GF-D8 (cell line): ENCODE measurements at regions not wholly inside any gene's neighbourhood (a gene's known extent, or its start where the extent isn't known, plus 50 kb on each side); places are given as distances from the start of the nearest gene placed in this dataset.

Experiments
- DNase-seq: peaks from one replicate; lab custom pipeline; 2025; lab: John Stamatoyannopoulos, UW

DNA sequence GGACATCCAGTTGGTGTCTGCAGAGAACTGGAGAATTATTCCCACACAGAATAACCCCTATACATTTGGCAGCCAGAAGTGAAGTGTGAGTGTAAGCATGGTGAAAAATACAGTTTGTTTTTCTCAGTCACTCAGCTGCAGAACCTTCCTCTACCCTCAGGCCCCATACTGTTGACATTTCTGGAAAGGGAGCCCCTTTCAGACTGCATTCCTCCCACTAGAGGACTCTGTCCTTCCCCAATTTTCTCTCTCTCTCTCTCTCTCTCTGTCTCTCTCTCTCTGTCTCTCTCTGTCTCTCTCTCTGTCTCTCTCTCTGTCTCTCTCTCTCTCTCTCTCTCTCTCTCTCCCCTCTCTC lies 86.8 kb upstream of the STEAP1B start:
- DNase-seq: no peak

DNA sequence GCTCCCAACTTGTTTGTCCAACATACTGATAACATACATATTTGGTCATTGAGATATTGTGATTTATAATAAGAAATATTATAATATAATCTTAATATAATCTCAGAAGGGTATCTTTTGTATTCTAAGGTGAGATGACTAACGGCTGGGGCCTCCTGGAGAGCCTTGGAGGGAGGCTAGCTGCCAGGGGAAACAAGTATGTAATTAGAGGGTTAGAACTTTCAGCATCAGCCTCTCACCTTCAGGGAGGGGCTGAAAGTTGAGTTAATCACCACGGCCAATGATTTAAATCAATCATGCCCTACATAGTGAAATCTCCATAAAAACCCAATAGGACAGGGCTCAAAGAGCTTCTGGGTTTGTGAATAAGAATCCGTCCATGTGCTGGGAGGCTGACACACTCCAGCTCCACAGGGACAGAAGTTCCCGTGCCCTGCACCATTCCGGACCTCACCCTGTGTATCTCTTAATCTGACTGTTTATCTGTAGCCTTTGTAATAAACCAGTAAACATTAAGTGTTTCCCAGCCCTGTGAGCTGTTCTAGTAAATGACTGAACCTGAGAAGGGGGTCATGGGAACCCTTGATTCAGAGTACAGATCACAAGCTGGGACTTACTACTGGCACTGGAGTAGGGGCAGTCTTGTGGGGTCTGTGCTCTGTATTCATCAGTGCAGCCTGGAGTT lies 86.3 kb upstream of the STEAP1B start:
- DNase-seq: no peak

DNA sequence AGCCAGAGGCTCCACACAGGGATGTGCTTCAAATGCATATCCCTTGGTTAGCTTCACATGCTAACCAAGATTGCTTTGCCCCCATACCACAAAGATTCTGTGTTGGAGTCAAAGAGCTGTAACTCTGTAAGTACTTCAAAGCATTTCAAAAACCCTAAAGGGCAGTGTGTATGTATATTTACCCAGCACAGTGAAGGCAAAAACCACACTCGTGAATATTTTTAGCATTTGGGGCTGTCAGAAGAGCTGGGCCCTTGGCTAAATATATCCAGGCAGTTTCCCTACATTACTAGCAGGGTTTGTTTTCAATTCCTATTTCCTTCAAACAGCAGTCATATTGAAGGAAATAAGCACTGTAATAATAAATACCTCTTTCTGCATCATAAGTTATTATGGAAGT lies 84.2 kb upstream of the STEAP1B start:
- DNase-seq: no peak

DNA sequence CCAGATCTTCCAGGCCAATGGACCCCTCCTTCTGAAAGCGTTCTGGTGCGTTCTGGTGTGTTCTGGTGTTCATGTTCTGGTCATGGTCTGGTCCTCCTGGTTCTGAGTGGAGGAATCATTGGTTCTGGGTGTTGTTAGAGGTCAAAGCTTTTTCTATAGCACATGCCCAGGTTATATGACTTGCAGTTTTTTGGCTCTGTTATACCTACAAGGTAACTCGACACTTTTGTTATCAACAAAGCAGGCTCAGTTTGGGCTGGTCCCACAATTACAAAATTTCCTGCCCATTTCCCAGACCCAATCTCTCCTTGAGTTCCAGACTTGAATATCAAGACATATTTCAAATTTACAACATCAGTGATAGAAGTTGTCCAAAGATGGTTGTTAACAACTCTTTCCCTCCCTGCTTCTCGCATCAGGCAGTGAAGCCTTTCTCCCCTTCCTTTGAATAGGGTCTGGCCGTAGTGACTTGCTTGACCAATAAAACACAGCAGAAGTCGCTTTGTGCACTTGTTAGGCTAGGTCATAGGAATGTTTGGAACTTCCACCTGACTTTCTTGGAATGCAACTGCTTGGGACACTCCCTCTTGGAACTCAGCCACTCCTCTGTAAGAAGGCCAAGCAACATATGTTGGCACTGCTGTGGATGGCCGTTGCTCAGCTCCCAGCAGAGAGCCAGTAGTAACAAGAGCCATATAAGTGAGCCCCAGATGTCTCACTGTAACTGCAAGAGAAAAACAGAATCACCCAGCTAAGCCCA lies 83.1 kb upstream of the STEAP1B start:
- no peak for DNase-seq

DNA sequence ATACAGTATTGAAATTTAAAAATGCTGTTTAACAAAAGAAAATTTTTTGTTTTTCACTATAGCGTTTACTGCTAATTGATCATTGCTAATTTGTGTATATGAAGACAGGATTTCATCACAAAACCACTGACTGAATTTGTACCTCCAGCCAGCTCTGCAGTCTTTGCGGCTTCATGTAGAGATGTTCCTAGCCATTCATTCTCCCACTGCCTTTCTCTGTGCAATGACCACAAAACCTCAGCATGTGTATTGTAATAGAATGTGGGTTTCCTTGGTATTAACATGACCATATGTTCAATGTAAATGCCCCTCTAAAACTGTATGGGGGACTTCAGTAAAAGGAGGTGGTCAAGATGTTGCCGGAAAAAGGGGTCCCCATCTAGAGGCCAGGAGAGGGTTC lies 81.1 kb upstream of the STEAP1B start:
- DNase-seq: peak; percentile 51

DNA sequence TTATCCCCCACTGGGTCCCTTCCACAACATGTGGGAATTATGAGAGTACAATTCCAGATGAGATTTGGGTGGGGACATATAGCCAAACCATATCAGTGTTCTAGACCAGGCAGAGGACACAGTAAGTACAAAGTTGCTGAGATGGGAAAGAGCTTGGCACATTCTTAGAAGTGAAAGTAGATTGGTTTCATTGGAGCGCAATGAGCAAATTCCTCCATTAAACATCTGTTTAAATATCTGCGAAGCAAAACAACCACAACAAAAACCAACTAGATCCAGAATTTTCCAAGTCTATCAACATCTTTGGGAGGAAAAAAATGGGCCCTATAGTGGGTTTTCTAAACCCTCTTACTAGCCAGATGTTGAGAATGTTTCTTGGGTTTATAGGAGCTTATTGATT lies 80.0 kb upstream of the STEAP1B start:
- no peak for DNase-seq

DNA sequence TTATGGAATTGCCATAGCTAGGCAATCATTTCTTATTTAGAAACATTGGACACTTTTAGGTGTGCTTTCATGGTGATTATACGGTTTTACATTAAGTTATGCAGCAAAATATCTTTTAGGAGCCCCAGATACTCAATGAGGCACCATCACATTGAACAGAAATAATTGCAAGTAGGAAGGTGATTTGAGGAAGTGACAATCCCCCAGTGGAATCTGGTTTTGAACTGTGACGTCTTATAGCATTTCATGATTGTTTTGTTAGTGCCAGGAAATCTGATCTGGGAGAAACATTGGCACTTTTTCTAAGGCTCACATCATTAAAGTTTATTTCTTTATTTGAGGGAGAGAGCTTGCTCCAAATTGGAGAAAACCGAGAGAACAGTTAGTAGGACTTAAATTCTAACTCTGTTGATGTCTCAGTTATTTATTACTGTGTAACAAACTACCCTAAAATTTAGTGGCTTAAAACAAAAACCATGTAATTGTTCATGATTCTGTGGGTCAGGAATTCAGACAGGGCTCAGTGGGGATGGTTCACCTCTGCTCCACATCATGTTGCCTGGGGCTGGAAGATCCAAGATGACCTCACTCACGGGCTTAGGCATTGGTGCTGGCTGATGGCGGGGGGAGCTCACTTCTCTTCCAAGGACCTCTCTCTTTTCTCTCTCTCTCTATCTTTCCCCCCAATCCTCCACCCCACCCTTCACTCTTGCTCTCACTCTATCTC lies 78.2 kb upstream of the STEAP1B start:
- no peak for DNase-seq

DNA sequence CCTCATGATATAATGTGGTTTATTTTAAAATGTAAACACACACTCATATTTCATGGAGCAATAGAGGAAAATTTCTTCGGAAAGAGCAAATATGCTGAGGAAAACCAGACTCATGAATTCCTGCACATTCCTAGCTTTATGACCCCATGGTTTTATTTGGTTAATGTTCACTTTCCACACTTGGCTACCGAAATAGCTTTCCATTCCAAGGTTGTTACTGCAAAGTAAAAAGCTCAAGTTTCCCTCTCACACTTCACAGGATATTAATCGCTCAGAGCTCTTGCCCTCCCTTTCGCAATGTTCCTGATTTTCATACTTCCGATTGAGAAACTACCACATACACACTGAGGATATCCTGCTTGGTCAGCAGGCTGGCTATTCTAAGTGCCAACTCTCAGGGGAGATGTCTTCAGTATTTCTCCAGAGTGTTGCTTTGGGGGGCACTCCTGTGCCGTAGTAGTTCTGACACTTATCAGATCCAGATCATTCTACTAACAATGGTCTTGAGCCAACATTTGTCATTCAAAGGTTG lies 77.5 kb upstream of the STEAP1B start:
- DNase-seq: peak; percentile 86

DNA sequence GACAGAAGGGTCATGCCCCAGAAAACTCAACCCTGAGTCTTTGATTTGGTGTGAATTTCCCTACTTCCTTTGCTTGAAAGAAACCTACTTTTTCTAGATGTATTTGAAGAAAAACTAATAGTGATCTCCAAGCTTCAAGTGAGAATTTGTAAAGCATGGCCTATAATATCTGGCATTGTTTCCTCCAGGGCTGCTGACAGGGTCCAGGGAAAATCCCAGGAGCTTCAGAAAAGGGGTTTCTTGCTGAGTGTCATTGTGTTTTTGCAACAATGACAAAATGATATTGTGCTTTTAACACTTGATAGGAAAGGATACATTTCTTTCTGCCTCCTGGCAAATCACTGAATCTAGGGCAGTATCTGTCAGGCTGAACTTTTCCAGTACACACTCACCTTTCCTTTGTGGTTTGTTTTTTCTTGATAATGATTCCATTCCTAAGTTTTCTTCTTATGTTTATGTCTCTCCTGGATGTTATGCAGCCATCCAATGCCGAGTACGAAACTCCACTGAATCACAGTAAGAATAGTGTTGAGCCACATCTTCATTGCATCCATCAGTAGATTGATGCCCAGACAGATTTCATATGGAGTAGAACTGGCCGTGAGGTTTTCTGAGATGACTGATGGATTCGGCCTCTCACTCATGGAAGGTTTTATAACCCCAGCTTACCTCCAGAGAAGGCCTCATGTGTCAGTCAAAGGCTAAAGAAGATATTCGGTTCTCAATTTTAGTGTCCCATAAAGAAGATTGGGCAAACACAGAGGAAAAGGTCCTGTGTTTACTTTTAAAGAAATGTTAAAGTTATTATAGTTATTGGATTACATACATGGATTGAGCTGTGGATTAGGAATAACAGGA lies 76.9 kb upstream of the STEAP1B start:
- DNase-seq: no peak

DNA sequence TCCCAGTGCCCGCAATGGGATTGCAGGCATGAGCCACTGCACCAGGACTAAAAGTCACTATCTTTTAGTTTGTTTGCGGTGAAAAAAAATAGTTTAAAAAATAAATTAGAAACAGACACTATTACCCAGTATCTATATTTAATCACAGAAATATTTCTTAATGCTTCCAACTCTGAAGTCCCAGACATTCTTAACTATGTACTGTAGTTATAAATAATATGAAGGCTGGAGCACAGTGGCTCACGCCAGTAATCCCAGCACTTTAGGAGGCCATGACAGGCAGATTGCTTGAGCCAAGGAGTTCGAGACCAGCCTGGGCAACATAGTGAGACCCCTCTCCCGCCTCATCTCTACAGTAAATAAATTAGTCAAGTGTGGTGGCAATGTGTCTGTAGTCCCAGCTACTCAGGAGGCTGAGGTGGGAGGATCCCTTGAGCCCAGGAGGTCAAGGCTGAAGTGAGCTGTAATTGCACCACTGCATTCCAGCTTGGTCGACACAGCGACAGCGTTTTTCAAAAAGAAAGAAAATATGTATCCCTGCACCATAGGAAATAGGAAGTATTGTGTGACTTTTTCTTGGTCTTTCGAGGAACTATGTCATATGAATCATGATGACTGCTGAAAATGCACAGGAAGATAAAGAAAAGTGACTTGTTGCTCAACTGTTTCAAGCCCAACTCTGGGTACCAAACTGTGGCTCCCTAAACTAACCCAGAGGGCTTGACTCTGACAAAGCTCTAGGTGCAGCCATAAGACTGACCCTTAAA lies 74.9 kb upstream of the STEAP1B start:
- no peak for DNase-seq

DNA sequence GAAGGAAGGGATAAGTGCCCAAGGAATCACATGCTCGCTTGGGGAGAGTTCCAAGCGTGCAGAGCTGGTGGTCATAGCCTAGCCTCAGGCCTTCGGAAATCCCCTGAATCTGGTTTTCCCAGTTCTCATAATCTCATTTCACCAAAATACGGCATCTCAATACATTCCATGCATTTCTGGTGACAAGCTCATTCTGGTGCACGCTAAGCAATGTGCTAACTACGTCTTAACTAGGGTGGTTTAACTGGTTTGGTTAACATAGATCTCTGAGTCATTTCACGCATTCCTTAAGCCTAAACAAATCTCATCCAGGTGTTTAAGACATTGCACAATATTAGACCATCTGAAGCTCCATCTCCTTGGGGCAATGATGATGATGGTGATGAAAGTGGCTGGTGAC lies 72.9 kb upstream of the STEAP1B start:
- DNase-seq: no peak

DNA sequence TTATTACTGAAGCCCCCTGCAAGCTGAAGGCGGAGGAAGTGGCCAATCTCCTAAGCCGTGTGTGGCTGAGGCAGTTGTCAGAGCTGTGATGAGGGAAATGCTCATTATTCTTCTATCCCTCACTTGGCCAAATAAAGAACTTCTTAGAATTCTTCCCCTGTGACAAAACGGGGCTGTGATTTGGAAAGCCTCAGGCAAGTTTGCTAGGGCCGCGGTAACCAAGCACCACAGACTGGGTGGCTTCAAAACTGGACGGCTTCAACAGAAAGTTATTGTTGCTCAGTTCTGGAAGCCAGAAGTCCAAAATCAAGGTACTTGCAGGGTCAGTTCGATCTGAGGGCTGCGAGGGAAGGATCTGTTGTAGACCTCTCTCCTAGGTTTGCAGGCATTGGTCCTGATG lies 72.3 kb upstream of the STEAP1B start:
- DNase-seq: no peak

DNA sequence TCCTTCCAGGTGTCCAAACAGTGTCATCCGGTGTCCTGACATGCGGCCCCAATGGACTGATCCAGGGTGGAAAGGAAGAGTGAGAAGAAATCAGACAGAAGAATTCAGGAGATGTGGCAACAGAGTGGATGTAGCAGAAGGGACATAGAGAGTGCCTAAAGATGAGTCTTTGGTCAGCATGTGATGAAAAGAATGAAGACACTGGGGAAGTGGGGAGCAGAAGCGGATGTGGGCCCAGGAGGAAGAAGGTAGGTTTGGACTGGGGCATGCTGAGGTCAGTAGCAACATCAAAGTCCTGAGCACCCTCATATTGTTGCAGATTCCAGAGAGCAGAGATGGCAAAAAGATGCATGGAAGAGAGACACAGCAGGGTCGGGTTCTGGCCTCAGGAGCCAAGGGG lies 71.8 kb upstream of the STEAP1B start:
- no peak for DNase-seq

DNA sequence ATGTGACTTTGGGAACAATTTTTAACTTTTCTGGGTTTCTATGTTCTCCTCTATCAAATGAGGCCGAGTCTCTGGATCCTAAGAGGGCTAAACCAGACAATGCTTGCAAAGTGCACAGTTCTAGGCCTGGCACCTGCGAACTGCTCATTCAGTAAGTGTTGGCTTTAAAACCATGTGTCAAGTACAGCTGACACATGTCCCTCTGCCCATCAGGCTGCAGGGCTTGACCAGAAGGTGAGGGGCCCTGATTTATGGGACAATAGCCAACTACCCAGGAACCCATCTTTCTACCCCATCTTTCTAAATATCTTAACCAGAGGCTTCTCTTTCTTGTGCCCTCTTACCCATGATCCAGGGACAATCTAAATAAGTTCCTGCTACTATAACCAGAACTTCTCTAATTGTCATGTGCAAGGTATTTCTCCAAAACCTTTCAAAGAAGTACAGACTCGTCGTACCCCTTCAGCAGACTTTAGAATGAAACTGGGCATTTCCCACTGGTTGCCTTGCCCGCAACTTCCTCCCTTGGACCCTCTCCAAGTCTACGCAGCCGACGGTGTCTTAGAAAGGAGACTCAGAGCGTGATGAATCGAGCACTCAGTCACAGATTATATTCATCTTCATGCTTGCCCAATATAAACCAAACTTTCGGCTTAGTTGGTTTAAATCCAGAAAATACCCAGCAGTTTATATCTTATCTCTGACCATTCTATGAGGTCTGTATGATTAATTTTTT lies 69.8 kb upstream of the STEAP1B start:
- no peak for DNase-seq

DNA sequence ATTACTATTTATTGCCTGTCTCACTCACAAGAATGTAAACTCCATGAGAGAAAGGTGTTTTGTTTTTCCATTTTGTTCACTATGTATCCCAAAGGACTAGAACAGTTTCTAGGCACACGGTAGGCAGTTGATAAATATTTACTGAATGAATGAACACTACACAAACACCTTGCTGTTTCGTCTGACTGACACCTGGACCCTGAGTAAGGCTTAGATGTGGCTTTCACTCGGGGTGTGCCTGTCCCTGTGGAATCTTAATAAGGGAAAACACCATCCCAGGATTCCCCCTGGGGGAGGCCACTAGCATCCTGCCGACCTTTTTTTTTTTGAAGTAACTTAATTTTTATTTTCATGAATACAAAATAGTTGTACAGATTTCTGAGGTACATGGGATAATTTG lies 66.6 kb upstream of the STEAP1B start:
- no peak for DNase-seq

DNA sequence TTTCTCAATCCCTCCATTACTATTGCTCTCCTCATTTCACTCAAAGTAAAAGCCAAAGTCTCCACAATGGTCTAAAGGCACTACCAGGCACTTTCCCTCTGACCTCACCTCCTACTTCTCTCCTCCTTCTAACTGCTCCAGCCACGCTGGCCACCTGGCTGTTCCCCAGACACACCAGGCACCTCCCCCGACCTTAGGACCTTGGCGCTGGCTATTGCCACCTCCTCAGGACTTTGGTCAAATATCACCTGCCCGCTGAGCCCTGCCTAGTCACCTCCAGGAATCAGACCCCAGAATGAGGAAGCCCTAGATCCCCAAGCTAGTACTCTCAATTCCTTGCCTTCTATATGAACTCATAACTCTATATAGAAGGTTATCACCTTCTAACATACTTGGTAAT lies 66.2 kb upstream of the STEAP1B start:
- DNase-seq: no peak

DNA sequence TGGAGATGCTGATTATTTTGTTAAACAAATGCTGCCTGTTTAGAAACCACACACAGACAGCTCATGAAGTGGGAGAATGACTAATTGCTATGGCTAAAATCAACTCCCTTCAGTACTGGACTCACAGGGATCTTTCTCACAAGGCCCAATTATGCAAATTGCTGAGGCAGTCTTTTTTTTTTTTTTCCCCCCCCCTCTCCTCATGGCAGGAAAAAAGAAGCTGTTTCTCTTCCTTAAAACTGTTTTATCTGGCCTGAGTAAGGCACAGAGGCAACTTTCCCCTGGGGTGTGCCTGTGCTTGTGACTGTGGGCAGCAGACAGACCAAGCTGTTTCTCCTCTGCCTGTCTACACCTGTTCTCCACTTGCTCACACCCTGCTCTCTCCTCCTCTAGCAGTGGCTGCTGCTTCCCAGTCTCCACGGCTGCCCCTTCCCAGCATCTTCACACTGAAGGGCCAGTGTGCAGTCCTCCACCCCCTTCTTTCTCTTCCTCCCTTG lies 65.4 kb upstream of the STEAP1B start:
- DNase-seq: no peak

DNA sequence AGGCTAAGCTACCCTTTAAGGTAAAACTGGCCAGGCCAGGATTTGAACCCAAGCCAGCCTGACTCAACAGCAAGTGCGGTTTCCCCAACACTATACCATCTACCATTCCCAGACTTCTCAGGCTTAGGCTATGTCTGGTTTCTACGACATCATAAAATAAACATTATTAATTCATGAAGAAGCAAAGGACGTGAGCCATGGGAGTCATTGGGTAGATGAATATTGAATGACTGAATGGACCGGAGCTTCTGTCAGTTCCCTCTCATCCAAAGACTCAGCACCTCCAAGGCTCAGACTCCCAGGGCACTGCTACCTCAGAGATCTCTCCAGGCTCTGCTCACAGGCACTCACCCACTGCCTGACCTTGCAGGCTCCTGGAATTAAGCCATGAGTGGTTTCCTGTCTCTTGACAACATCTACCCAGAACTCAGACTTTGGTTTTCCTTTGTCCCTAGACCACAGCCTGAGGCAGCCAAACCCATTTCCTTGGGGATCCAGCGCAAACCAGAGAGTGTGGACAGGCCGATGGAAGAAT lies 64.6 kb upstream of the STEAP1B start:
- peak; percentile 11 for DNase-seq

DNA sequence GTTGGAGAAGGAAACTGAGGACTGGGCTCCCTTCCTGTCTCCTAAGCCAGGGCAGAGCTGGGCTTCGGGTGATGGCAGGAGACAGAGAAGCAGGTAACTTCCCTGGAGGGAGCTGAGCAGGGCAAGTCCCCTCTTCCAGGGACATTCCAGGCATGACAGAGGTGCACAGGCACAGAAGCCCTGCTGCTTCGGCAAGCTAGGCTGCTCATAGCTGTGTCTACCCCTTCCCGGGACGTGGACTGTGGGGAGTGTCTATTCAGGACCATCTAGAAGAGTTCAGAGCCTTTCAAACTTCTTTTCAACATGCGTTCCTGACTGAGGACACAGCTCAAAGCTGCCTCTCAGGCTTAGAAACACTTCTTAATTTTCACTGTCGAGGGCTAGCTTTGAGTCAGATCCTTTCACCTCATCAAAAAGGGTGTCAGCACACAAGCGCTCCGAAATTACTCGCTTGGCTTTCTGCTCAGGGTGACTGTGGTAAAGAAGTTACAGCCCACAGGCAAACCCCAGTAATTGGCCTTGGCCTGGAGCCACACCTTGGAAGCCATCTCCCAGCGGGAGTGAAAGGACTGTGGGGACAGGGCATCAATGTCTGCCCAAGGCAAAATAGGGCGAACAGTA lies 63.7 kb upstream of the STEAP1B start:
- no peak for DNase-seq

DNA sequence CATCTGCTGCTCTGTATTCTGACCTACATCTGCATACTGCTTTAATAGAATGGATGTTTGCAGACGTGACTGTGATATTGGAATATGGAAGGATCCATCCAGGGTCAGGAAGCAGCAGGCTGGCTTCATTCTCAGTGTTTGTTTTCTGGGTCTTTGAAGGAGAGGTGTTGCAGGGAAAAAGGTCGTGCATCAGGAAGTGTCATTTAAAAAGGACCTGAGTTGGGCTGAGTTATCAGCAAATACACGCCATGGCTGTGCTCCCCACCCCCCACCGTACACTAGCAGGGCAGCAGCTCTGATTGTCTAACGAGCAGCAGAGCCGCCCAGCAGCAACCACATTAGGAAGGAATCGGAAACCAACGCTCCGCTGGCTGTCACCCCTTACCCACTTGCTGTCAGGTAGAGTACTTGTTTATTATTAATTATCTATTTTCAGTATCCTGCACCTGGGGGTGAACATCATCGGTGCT lies 63.1 kb upstream of the STEAP1B start:
- DNase-seq: no peak
